Ascending aorta (tissue), 2 donors: ENCODE measurements at regions not wholly inside any gene's neighbourhood (a gene's known extent, or its start where the extent isn't known, plus 50 kb on each side); places are given as distances from the start of the nearest gene placed in this dataset.
A peak's percentile ranks its signal among the peaks of the same experiment; 100 is the strongest.

ENCODE experiments used
- DNase-seq, 2 donors: peaks; one replicate each; pipeline ENCODE4 v3.0.0-alpha.2; 2019; ENCODE audit warnings: low spot score in 2 of 2
- H3K27ac ChIP-seq, 2 donors: fragments of 200-600 bp; sonication (generic); one replicate each; pipeline ENCODE4 v1.5.1; 2016 to 2017; ENCODE audit warnings: mild to moderate bottlenecking in 1 of 2
- H3K27me3 ChIP-seq: fragments of 200-600 bp; sonication (generic); one replicate; pipeline ENCODE4 v1.5.1; 2017
- H3K36me3 ChIP-seq, 2 donors: fragments of 200-600 bp; sonication (generic); one replicate each; pipeline ENCODE4 v1.5.1; 2016
- H3K4me1 ChIP-seq, 2 donors: fragments of 200-600 bp; sonication (generic); one replicate each; pipeline ENCODE4 v1.5.1; 2016 to 2017; ENCODE audit warnings: mild to moderate bottlenecking in 1 of 2
- H3K4me3 ChIP-seq, 2 donors: fragments of 200-600 bp; sonication (generic); one replicate each; pipeline ENCODE4 v1.5.1; 2016 to 2017; ENCODE audit warnings: mild to moderate bottlenecking in 1 of 2
- H3K9me3 ChIP-seq, 2 donors: fragments of 200-600 bp; sonication (generic); one replicate each; pipeline ENCODE4 v1.5.1; 2016
- intact Hi-C: fragments of 100-400 bp; cut with DNase I; formaldehyde crosslinking; loops from one replicate; pipeline ENCODE4 v1.15.1; 2023
- TF ChIP-seq, protein P1 (sequence below), 3 experiments: fragments of 200-600 bp in 2 of 3; fragments of 450-650 bp in 1 of 3; sonication (generic) in 2 of 3; IDR thresholded peaks; one replicate each; pipeline ENCODE4 v1.5.1; 2016 to 2019; ENCODE audit warnings: antibody characterized with exemption in 3 of 3, mild to moderate bottlenecking in 1 of 3, moderate library complexity in 1 of 3

- no peak for DNase-seq
- intact Hi-C loops: no loop called here
- H3K36me3 ChIP-seq: no peaks in the 10 kb centered on the region
- H3K27ac ChIP-seq: peak overlapping the region in 1 of 2 donors; percentile 54
- no peak overlapping the region for H3K4me3 ChIP-seq
- H3K9me3 ChIP-seq: no peaks in the 10 kb centered on the region
- TF ChIP-seq, protein P1, sequence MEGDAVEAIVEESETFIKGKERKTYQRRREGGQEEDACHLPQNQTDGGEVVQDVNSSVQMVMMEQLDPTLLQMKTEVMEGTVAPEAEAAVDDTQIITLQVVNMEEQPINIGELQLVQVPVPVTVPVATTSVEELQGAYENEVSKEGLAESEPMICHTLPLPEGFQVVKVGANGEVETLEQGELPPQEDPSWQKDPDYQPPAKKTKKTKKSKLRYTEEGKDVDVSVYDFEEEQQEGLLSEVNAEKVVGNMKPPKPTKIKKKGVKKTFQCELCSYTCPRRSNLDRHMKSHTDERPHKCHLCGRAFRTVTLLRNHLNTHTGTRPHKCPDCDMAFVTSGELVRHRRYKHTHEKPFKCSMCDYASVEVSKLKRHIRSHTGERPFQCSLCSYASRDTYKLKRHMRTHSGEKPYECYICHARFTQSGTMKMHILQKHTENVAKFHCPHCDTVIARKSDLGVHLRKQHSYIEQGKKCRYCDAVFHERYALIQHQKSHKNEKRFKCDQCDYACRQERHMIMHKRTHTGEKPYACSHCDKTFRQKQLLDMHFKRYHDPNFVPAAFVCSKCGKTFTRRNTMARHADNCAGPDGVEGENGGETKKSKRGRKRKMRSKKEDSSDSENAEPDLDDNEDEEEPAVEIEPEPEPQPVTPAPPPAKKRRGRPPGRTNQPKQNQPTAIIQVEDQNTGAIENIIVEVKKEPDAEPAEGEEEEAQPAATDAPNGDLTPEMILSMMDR (IDR thresholded peaks at IDR 0.05): no peak
- H3K27me3 ChIP-seq: no peaks in the 10 kb centered on the region
- peaks cover 0 to 10% of the 10 kb centered on the region in 2 donors for H3K4me1 ChIP-seq
Measured at GRCh38 chr11:111001986-111002611, 243.4 kb upstream of the POU2AF2 start.

DNA sequence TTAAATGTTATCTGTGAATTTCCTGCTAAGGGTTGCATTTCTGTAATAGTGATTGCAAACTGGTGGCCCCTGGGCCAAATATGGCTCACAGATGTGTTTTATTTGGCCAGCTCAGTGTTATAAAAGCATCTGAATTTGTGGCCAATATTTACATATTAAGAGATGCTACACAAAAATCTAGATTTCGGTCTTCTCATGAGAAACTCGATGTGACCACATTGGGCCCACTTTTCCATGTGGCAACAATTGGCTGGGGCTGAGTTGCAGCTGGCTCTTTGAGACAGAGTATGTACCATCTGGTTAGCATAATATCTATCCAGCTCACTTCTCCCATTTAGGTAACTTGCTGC lies 244.5 kb upstream of the POU2AF2 start:
- H3K4me1 ChIP-seq: peaks cover 0 to 10% of the 10 kb centered on the region in 2 donors
- no peaks in the 10 kb centered on the region for H3K9me3 ChIP-seq
- TF ChIP-seq, protein P1 (IDR thresholded peaks at IDR 0.05): no peak
- H3K4me3 ChIP-seq: no peak overlapping the region
- H3K36me3 ChIP-seq: no peaks in the 10 kb centered on the region
- intact Hi-C loops: no loop called here
- no peaks in the 10 kb centered on the region for H3K27me3 ChIP-seq
- DNase-seq: no peak
- peak overlapping the region in 1 of 2 donors; percentile 56 for H3K27ac ChIP-seq

DNA sequence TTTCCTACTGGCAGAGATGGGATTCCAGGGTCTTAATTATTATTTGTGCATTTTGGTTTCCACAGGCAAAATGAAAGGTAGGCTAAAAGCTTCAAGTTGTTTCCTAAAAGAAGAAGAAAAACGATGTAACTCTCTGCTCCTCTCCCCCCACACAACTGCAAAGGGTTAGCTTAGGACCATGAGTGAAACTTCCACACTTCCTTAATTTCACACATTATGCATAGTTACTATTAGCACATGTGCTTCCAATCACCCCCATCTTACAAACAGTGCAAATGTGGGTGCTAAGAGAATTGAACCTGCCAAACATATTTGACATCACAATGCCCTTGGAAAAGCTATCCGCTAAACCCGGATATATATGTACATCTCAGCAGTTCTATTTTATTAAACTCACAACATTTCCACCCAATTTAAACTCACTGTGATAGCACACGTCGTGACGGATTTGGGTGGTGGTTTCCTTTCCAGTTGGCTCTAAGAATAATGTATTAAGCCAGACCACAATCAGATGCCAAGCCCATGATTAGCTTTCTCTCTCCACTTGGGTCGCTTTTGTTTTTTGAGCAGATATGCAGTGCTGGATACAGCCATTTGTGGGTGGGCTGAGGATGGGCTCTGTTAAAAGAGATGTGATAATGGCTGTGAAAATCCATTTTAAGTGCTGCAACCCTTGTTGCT lies 245.0 kb upstream of the POU2AF2 start:
- DNase-seq: no peak
- Histone ChIP-seq H3K36me3 (no peaks in the 10 kb centered on the region), H3K4me1 (peaks cover 0 to 10% of the 10 kb centered on the region in 2 donors), H3K4me3 (no peak overlapping the region), H3K27me3 (no peaks in the 10 kb centered on the region), H3K9me3 (no peaks in the 10 kb centered on the region), H3K27ac (peak overlapping the region in 1 of 2 donors; percentile 56)
- TF ChIP-seq, protein P1 (IDR thresholded peaks at IDR 0.05): no peak
- intact Hi-C loops: no loop called here

- Histone ChIP-seq H3K27ac (no peak overlapping the region), H3K27me3 (no peaks in the 10 kb centered on the region), H3K4me1 (no peaks in the 10 kb centered on the region), H3K36me3 (no peaks in the 10 kb centered on the region), H3K4me3 (no peak overlapping the region), H3K9me3 (no peaks in the 10 kb centered on the region)
- no peak for DNase-seq
- TF ChIP-seq, protein P1 (IDR thresholded peaks at IDR 0.05): no peak
- intact Hi-C loops: no loop called here
Measured at GRCh38 chr11:110992481-110992880, 253.0 kb upstream of the POU2AF2 start.

DNA sequence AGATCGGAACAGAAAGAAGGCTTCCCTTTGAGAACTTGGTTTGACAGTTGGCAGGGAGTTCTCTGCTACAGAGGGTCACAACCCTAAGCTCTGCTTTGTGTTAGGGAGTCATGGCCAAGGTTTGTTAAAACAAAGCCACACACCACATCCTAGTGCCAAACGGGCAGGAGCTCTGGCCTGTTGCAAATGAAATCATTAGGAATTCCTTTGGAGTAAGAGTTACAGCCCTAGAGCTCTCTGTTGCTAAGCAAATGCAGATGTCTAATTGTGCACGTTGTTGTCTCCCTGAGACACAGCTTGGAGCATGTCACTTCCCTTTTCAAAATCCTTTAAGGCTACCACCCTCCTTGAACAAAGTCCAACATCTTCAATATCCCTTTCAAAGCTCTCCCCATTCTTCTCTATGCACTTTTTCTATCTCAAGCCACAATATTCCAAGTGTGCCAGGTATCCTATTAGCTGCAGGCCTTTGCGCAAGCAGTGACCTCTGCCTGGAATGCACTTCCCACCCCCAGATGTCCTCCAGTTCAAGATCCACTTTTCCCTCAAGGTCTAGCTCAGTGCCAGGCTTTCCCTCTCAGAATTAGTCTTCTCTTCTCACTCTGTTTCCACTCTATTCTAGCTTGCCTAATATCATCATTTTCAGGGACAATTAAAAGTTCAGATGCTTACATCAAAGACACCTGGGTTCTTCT lies 253.7 kb upstream of the POU2AF2 start:
- no peak overlapping the region for H3K27ac ChIP-seq
- H3K4me1 ChIP-seq: no peaks in the 10 kb centered on the region
- H3K9me3 ChIP-seq: no peaks in the 10 kb centered on the region
- H3K4me3 ChIP-seq: no peak overlapping the region
- no peaks in the 10 kb centered on the region for H3K27me3 ChIP-seq
- DNase-seq: no peak
- intact Hi-C loops: no loop called here
- TF ChIP-seq, protein P1 (IDR thresholded peaks at IDR 0.05): no peak
- H3K36me3 ChIP-seq: no peaks in the 10 kb centered on the region
